ENCODE measurements at regions not wholly inside any gene's neighbourhood (a gene's known extent, or its start where the extent isn't known, plus 50 kb on each side); places are given as distances from the start of the nearest gene placed in this dataset.

DNA sequence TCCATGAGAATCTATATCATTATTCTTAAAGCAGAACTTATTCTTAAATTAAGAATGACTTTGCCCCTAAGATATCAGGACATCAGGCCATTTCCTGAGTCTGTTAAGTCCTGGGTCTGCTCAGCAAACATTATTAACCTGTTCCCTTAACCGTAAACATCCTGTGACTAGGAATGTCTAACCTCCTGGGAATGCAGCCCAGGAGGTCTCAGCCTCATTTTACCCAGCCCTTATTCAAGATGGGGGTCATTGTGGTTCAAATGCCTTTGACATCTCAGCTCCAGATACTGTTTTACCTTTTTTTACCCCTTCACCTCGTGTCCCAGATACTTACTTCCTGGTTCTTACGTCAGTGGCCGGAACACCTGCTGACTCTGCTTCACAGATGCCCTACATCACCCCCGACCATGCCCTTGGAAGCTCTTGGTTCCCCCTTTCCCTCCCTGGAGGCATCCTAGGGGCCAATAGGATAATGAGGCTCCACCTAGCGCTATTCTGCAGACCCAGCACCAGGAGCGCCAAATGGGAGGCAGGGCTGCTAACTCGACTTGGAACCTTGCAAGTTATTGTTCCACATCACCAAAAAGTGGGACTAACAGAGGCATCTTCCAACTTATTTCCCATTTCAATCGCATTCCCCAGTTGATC, 182.5 kb downstream of the MED10 start:
- POLR2A ChIA-PET (ENCODE audit: partially characterized antibody) = no interaction called here
- no peak overlapping the region for H3K18ac ChIP-seq (ENCODE audit: extremely low read depth, low read length)
- no peak for FAIRE-seq

More for the DNA sequence above, 182.5 kb downstream of the MED10 start:
- Histone ChIP-seq H2BK12ac (ENCODE audit: low read depth, low read length) (no peak overlapping the region), H2BK15ac (ENCODE audit: low read length) (no peak overlapping the region), H4K8ac (ENCODE audit: extremely low read depth, insufficient read depth, low read length) (no peak overlapping the region), H4K20me1 (replicated peaks in 1 of 2; ENCODE audit: control insufficient read depth in 1 of 2, insufficient read depth in 2 of 2, low read length in 2 of 2) (no peaks in the 10 kb centered on the region), H4K91ac (replicated peaks; ENCODE audit: insufficient read length, low read length) (no peak overlapping the region), H2BK120ac (replicated peaks; ENCODE audit: low read depth, low read length) (no peak overlapping the region), H2AFZ (ENCODE audit: low read length) (peak overlapping the region; percentile 64; the same call in 1 of the 2 replicates), H3K23me2 (ENCODE audit: low read depth, low read length) (no peaks in the 10 kb centered on the region), H3K79me1 (ENCODE audit: low read depth, low read length) (no peaks in the 10 kb centered on the region), H3K4me3 (ENCODE audit: extremely low read depth in 1 of 4, insufficient read depth in 2 of 4, low read depth in 3 of 4, low read length in 4 of 4) (no peak overlapping the region), H3K27me3 (replicated peaks in 1 of 4; ENCODE audit: control insufficient read depth in 3 of 4, extremely low read depth in 1 of 4, insufficient read depth in 3 of 4, low read length in 3 of 4) (no peaks in the 10 kb centered on the region), H2BK20ac (ENCODE audit: low read length) (no peak overlapping the region), H2BK5ac (ENCODE audit: low read depth, low read length) (no peak overlapping the region), H3K9ac (replicated peaks in 1 of 4; ENCODE audit: extremely low read depth in 1 of 4, low read depth in 3 of 4, low read length in 3 of 4) (no peak overlapping the region), H2AK5ac (ENCODE audit: low read depth, low read length) (no peak overlapping the region), H3K56ac (replicated peaks; ENCODE audit: insufficient read length, low read depth, low read length) (no peak overlapping the region), H3K4ac (replicated peaks; ENCODE audit: insufficient read length, low read depth, low read length) (no peak overlapping the region), H4K5ac (ENCODE audit: insufficient read length, low read depth, low read length) (no peak overlapping the region), H3K4me2 (ENCODE audit: insufficient read depth in 1 of 2, low read depth in 2 of 2, low read length in 2 of 2) (no peak overlapping the region), H3K14ac (ENCODE audit: insufficient read length) (no peak overlapping the region), H3K4me1 (replicated peaks in 1 of 4; ENCODE audit: control insufficient read depth in 3 of 4, insufficient read depth in 4 of 4, low read length in 3 of 4) (no peaks in the 10 kb centered on the region; a peak in 1 of 7 replicates), H3K27ac (ENCODE audit: low read depth, low read length) (no peak overlapping the region), H3K36me3 (ENCODE audit: control insufficient read depth in 2 of 4, insufficient read depth in 4 of 4, low read length in 3 of 4) (no peaks in the 10 kb centered on the region), H3K23ac (ENCODE audit: insufficient read length) (no peak overlapping the region), H3K79me2 (ENCODE audit: control insufficient read depth in 1 of 2, insufficient read depth in 2 of 2, low read length in 2 of 2) (no peaks in the 10 kb centered on the region), H3K9me3 (ENCODE audit: insufficient read depth in 2 of 2, low read depth in 1 of 2, low read length in 1 of 2) (peaks cover 0 to 7% of the 10 kb centered on the region in 2 experiments; a peak in 1 of 4 replicates)
- CTCF ChIA-PET (ENCODE audit: partially characterized antibody) = no interaction called here
- WGBS, 2 experiments (ENCODE audit: extremely low coverage in 1 of 2, insufficient coverage in 1 of 2, insufficient read length in 1 of 2, insufficient replicate concordance in 2 of 2, low coverage in 1 of 2, low lambda C conversion rate in 2 of 2, missing lambda C conversion rate in 1 of 2) = 88% methylated on average over 9 of the region's 9 CpGs; no CpG with 5 or more reads in 1 of the 2 experiments
- DNase-seq (ENCODE audit: low read depth in 1 of 2, low spot score in 2 of 2) = no peak
- TF ChIP-seq BACH1 (IDR thresholded peaks at IDR 0.05; ENCODE audit: low read length) (no peak), CTBP2 (IDR thresholded peaks at IDR 0.05; ENCODE audit: borderline replicate concordance, insufficient read depth, insufficient read length, low read length) (no peak), SP4 (IDR thresholded peaks at IDR 0.05; ENCODE audit: low read length) (no peak), KDM4A (IDR thresholded peaks at IDR 0.05; ENCODE audit: low read depth, low read length, severe bottlenecking) (no peak), HDAC2 (IDR thresholded peaks at IDR 0.05; ENCODE audit: borderline replicate concordance in 1 of 2, low read depth in 2 of 2, low read length in 2 of 2) (no peak), PHF8 (conservative IDR thresholded peaks at IDR 0.05; ENCODE audit: low read depth, low read length) (no peak), CBX8 (IDR thresholded peaks at IDR 0.05; ENCODE audit: borderline replicate concordance, low read depth, low read length) (no peak), MAFK (IDR thresholded peaks at IDR 0.05; ENCODE audit: low read depth, low read length) (no peak)
- TF ChIP-seq, protein P1, sequence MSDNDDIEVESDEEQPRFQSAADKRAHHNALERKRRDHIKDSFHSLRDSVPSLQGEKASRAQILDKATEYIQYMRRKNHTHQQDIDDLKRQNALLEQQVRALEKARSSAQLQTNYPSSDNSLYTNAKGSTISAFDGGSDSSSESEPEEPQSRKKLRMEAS (IDR thresholded peaks at IDR 0.05) = no peak

Measured in H1 (cell line).